ENCODE measurements at regions not wholly inside any gene's neighbourhood (a gene's known extent, or its start where the extent isn't known, plus 50 kb on each side); places are given as distances from the start of the nearest gene placed in this dataset.

GRCh38 chr13:71350886-71351285 lies 516.1 kb downstream of the DACH1 start:
- no peak for TF ChIP-seq CTCF (IDR thresholded peaks at IDR 0.05)
- TF ChIP-seq ZFX (IDR thresholded peaks at IDR 0.05; ENCODE audit: borderline replicate concordance): no peak
